HG03135 (cell line): ENCODE measurements at regions not wholly inside any gene's neighbourhood (a gene's known extent, or its start where the extent isn't known, plus 50 kb on each side); places are given as distances from the start of the nearest gene placed in this dataset.

ENCODE experiments used
- ATAC-seq: cut with Tn5 transposase; IDR thresholded peaks from one replicate; pipeline ENCODE4 v1.9.1; 2021; ENCODE audit warnings: mild to moderate bottlenecking, moderate library complexity; ENCODE audit not compliant: unreplicated experiment

GRCh38 chr4:53920883-53921282, 143.5 kb downstream of the CHIC2 start:
- ATAC-seq: no peak

- ATAC-seq: no peak
Measured at GRCh38 chr4:53920116-53920515, 144.3 kb downstream of the CHIC2 start.

- no peak for ATAC-seq
Measured at GRCh38 chr4:53919535-53919934, 144.9 kb downstream of the CHIC2 start.

- ATAC-seq: no peak
Measured at GRCh38 chr4:53917729-53918128, 146.7 kb downstream of the CHIC2 start.

- ATAC-seq: no peak
Measured at GRCh38 chr4:53916431-53916889, 147.9 kb downstream of the CHIC2 start.

- no peak for ATAC-seq
Measured at GRCh38 chr4:53914313-53915016, 149.9 kb downstream of the CHIC2 start.

GRCh38 chr4:53913771-53914170, 150.6 kb downstream of the CHIC2 start:
- no peak for ATAC-seq

- ATAC-seq: no peak
Measured at GRCh38 chr4:53912766-53913497, 151.5 kb downstream of the CHIC2 start.

GRCh38 chr4:53908661-53909078, 155.7 kb downstream of the CHIC2 start:
- no peak for ATAC-seq

- ATAC-seq: no peak
Measured at GRCh38 chr4:53907772-53908171, 156.6 kb downstream of the CHIC2 start.

GRCh38 chr4:53906606-53907190, 157.7 kb downstream of the CHIC2 start:
- no peak for ATAC-seq

- ATAC-seq: no peak
Measured at GRCh38 chr4:53905941-53906377, 158.4 kb downstream of the CHIC2 start.

GRCh38 chr4:53905276-53905940, 159.0 kb downstream of the CHIC2 start:
- no peak for ATAC-seq

GRCh38 chr4:53902786-53903185, 161.6 kb downstream of the CHIC2 start:
- no peak for ATAC-seq

GRCh38 chr4:53900271-53900649, 164.1 kb downstream of the CHIC2 start:
- no peak for ATAC-seq

- no peak for ATAC-seq
Measured at GRCh38 chr4:53899586-53900270, 164.7 kb downstream of the CHIC2 start.

GRCh38 chr4:53895137-53895536, 169.3 kb downstream of the CHIC2 start:
- ATAC-seq: no peak

GRCh38 chr4:53890461-53890860, 173.9 kb downstream of the CHIC2 start:
- no peak for ATAC-seq

GRCh38 chr4:53889326-53890055, 174.9 kb downstream of the CHIC2 start:
- ATAC-seq: no peak

GRCh38 chr4:53886090-53886489, 178.3 kb downstream of the CHIC2 start:
- ATAC-seq: no peak
